ENCODE measurements at regions not wholly inside any gene's neighbourhood (a gene's known extent, or its start where the extent isn't known, plus 50 kb on each side); places are given as distances from the start of the nearest gene placed in this dataset.

DNA sequence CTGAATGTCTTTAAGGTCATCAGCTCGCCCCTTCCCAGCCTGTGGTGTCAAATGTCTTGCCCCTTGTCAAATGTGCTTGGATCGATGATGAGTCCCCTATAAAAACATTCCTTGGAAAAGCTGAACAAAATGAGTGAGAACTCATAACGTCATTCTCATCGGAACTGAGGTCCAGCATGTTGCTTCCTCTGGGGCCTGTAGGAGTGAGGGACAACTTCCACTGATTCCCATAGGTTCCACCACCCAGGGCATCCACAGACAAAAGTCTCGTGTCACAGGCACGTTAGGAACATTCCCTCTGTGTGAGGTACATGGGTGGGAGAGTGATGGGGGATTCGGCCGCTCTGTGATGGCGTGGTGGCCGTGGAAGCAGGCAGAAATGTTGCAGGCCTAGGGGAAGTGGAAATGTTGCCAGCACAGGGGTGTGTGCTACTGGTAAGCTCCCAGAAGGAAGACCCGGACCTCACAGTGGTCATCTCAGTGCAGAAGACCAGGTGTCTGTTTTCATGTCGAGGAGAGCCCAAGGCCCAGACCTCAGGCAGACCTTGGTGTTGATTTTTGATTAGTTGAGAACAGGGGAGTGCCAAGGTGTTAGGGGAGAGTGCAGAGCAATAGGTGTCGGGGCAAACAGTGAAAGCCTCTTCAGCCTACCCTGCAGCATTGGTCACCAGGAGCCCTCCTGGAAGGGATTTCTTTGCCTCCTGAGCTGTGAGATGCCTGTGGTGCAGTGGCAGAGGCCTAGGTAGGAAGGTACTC lies 96.8 kb downstream of the SNRPN start:
- Histone ChIP-seq H3K27me3 (ENCODE audit: insufficient read depth, poor library complexity, severe bottlenecking) (no peaks in the 10 kb centered on the region), H3K27ac (replicated peaks) (no peak overlapping the region), H3K4me3 (replicated peaks; ENCODE audit: insufficient read depth, low read length) (no peak overlapping the region)
- DNase-seq (ENCODE audit: low read depth in 1 of 2, low spot score in 1 of 2), result no peak
- TF ChIP-seq, protein P1, sequence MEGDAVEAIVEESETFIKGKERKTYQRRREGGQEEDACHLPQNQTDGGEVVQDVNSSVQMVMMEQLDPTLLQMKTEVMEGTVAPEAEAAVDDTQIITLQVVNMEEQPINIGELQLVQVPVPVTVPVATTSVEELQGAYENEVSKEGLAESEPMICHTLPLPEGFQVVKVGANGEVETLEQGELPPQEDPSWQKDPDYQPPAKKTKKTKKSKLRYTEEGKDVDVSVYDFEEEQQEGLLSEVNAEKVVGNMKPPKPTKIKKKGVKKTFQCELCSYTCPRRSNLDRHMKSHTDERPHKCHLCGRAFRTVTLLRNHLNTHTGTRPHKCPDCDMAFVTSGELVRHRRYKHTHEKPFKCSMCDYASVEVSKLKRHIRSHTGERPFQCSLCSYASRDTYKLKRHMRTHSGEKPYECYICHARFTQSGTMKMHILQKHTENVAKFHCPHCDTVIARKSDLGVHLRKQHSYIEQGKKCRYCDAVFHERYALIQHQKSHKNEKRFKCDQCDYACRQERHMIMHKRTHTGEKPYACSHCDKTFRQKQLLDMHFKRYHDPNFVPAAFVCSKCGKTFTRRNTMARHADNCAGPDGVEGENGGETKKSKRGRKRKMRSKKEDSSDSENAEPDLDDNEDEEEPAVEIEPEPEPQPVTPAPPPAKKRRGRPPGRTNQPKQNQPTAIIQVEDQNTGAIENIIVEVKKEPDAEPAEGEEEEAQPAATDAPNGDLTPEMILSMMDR (IDR thresholded peaks at IDR 0.05; ENCODE audit: insufficient read depth, low read length), result no peak
- TF ChIP-seq, protein P2, sequence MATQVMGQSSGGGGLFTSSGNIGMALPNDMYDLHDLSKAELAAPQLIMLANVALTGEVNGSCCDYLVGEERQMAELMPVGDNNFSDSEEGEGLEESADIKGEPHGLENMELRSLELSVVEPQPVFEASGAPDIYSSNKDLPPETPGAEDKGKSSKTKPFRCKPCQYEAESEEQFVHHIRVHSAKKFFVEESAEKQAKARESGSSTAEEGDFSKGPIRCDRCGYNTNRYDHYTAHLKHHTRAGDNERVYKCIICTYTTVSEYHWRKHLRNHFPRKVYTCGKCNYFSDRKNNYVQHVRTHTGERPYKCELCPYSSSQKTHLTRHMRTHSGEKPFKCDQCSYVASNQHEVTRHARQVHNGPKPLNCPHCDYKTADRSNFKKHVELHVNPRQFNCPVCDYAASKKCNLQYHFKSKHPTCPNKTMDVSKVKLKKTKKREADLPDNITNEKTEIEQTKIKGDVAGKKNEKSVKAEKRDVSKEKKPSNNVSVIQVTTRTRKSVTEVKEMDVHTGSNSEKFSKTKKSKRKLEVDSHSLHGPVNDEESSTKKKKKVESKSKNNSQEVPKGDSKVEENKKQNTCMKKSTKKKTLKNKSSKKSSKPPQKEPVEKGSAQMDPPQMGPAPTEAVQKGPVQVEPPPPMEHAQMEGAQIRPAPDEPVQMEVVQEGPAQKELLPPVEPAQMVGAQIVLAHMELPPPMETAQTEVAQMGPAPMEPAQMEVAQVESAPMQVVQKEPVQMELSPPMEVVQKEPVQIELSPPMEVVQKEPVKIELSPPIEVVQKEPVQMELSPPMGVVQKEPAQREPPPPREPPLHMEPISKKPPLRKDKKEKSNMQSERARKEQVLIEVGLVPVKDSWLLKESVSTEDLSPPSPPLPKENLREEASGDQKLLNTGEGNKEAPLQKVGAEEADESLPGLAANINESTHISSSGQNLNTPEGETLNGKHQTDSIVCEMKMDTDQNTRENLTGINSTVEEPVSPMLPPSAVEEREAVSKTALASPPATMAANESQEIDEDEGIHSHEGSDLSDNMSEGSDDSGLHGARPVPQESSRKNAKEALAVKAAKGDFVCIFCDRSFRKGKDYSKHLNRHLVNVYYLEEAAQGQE (IDR thresholded peaks at IDR 0.05; ENCODE audit: insufficient replicate concordance, low read depth), result no peak
- TF ChIP-seq SPI1 (IDR thresholded peaks at IDR 0.05; ENCODE audit: borderline replicate concordance, low read depth), result no peak
- TF ChIP-seq POLR2AphosphoS5 (IDR thresholded peaks at IDR 0.05; ENCODE audit: low read depth), result no peak

DNA sequence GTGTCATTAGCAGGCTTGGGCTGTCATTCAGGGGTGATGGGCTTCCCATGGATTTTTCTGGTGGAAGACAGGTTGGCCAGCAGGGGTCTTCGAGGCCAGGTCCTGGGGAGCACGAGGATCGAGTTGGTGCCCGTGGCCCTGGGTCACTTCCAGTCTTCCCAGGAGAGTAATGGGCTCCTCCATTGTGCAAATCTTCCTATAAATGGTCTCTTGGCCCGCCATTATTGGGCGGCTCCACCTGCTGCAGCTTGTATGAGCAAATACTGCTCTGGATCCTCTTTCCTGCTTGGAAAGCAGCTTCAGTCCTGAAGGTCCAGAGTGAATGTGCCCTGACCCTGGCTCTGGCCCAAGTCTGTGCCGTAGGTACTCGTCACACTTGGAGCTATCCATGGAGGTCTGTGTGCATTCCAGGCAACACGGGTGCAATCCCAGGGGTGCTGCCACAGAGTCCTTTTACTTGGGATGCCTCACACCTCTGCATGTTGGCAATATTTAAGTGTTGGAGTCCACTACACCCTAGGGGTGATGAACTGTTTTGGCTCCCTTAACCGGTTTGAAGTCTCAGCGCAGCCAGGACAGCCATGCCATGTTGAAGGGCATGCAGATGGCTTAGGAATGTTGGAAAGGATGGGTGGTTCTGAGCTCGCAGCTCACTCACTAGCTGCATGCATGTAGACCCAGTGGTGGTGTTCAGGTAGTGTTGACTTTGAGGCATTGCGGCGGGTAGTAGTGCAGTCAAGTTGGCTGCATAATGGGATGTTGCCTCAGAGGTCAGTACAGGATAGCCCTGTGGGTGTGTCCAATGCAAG lies 97.6 kb downstream of the SNRPN start:
- H3K27me3 ChIP-seq (ENCODE audit: insufficient read depth, poor library complexity, severe bottlenecking), result no peaks in the 10 kb centered on the region
- H3K4me3 ChIP-seq (replicated peaks; ENCODE audit: insufficient read depth, low read length), result no peak overlapping the region
- DNase-seq (ENCODE audit: low read depth in 1 of 2, low spot score in 1 of 2), result no peak
- TF ChIP-seq POLR2AphosphoS5 (IDR thresholded peaks at IDR 0.05; ENCODE audit: low read depth) (no peak), SPI1 (IDR thresholded peaks at IDR 0.05; ENCODE audit: borderline replicate concordance, low read depth) (no peak), GABPA (IDR thresholded peaks at IDR 0.05; ENCODE audit: low read depth) (no peak)
- TF ChIP-seq, protein P1 (IDR thresholded peaks at IDR 0.05; ENCODE audit: insufficient read depth, low read length), result no peak
- TF ChIP-seq, protein P2 (IDR thresholded peaks at IDR 0.05; ENCODE audit: insufficient replicate concordance, low read depth), result no peak
- no peak overlapping the region for H3K27ac ChIP-seq (replicated peaks)

DNA sequence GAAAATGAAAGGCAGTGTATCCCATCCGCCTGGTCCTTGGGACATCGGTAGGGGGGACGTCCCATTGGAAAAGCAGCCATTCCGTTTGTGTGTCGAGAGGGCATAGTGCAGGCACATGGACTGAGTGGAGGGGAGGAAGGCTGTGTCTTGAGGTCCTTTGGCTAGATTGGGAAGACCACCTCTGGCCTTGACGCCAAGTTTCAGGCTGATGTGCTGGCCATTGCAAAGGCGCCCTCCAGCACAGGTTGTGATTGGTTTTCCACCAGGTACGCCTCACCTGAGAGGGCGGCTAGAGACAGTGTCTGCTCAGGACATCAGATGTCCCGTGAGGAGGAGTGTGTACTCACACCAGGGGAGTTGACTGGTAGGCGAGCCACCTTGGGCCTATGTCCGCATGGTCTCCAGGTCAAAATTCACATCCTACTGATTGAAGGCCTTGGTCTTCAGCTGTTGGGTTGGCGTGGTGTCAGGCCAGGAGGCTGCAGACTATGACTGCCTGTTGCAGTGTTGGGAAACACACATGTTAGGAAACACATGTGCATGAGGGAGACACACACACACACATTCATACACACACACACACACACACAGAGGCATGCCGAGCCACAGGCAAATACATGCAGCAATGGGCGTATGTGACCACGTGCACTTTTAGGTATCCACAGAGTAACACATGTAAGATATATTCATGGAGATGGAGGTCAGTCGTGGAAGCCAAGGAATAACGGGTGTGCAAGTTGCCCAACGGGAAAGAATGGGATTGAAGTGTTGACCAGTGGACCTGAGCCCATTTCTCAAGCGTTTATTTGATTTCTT lies 98.4 kb downstream of the SNRPN start:
- H3K4me3 ChIP-seq (replicated peaks; ENCODE audit: insufficient read depth, low read length), result no peak overlapping the region
- TF ChIP-seq SPI1 (IDR thresholded peaks at IDR 0.05; ENCODE audit: borderline replicate concordance, low read depth) (no peak), POLR2AphosphoS5 (IDR thresholded peaks at IDR 0.05; ENCODE audit: low read depth) (no peak), GABPA (IDR thresholded peaks at IDR 0.05; ENCODE audit: low read depth) (no peak)
- TF ChIP-seq, protein P2 (IDR thresholded peaks at IDR 0.05; ENCODE audit: insufficient replicate concordance, low read depth), result no peak
- TF ChIP-seq, protein P1 (IDR thresholded peaks at IDR 0.05; ENCODE audit: insufficient read depth, low read length), result no peak
- DNase-seq (ENCODE audit: low read depth in 1 of 2, low spot score in 1 of 2), result no peak

More for the DNA sequence above, 98.4 kb downstream of the SNRPN start:
- Histone ChIP-seq H3K27ac (replicated peaks) (no peak overlapping the region), H3K27me3 (ENCODE audit: insufficient read depth, poor library complexity, severe bottlenecking) (no peaks in the 10 kb centered on the region)

Measured in HL-60 (cell line).